ENCODE measurements at regions not wholly inside any gene's neighbourhood (a gene's known extent, or its start where the extent isn't known, plus 50 kb on each side); places are given as distances from the start of the nearest gene placed in this dataset.

GRCh38 chr10:57788117-57788516 lies 479.6 kb downstream of the IPMK start:
- DNase-seq (ENCODE audit: low read depth): no peak

GRCh38 chr10:57786850-57787750 lies 480.6 kb downstream of the IPMK start:
- DNase-seq (ENCODE audit: low read depth): no peak

- DNase-seq (ENCODE audit: low read depth): no peak
Measured at GRCh38 chr10:57786331-57786730, 481.4 kb downstream of the IPMK start.

GRCh38 chr10:57785546-57785945 lies 482.1 kb downstream of the IPMK start:
- DNase-seq (ENCODE audit: low read depth): no peak

- DNase-seq (ENCODE audit: low read depth): no peak
Measured at GRCh38 chr10:57785068-57785467, 482.6 kb downstream of the IPMK start.

GRCh38 chr10:57776688-57777432 lies 490.8 kb downstream of the IPMK start:
- DNase-seq (ENCODE audit: low read depth): no peak

GRCh38 chr10:57775250-57775649 lies 492.4 kb downstream of the IPMK start:
- no peak for DNase-seq (ENCODE audit: low read depth)

- no peak for DNase-seq (ENCODE audit: low read depth)
Measured at GRCh38 chr10:57769298-57769697, 498.4 kb downstream of the IPMK start.

GRCh38 chr10:57759777-57760176 lies 507.9 kb downstream of the IPMK start:
- no peak for DNase-seq (ENCODE audit: low read depth)

GRCh38 chr10:57754803-57755202 lies 512.9 kb downstream of the IPMK start:
- DNase-seq (ENCODE audit: low read depth): no peak

- no peak for DNase-seq (ENCODE audit: low read depth)
Measured at GRCh38 chr10:57743711-57744110, 524.0 kb downstream of the IPMK start.

- no peak for DNase-seq (ENCODE audit: low read depth)
Measured at GRCh38 chr10:57741751-57742150, 525.9 kb downstream of the IPMK start.

- no peak for DNase-seq (ENCODE audit: low read depth)
Measured at GRCh38 chr10:57723305-57723704, 544.4 kb downstream of the IPMK start.

GRCh38 chr10:57716884-57717283 lies 550.8 kb downstream of the IPMK start:
- no peak for DNase-seq (ENCODE audit: low read depth)

GRCh38 chr10:57715233-57715632 lies 552.5 kb downstream of the IPMK start:
- DNase-seq (ENCODE audit: low read depth): no peak

- DNase-seq (ENCODE audit: low read depth): no peak
Measured at GRCh38 chr10:57707300-57707658, 560.4 kb downstream of the IPMK start.

- DNase-seq (ENCODE audit: low read depth): no peak
Measured at GRCh38 chr10:57706576-57707299, 561.0 kb downstream of the IPMK start.

GRCh38 chr10:57706016-57706415 lies 561.7 kb downstream of the IPMK start:
- DNase-seq (ENCODE audit: low read depth): no peak

GRCh38 chr10:57699944-57700343 lies 567.8 kb downstream of the IPMK start:
- DNase-seq (ENCODE audit: low read depth): no peak

GRCh38 chr10:57696641-57697040 lies 571.1 kb downstream of the IPMK start:
- DNase-seq (ENCODE audit: low read depth): no peak

GRCh38 chr10:57694956-57695608 lies 572.6 kb downstream of the IPMK start:
- no peak for DNase-seq (ENCODE audit: low read depth)

Measured in stimulated activated CD8-positive, alpha-beta memory T cell treated with anti-CD3 and anti-CD28 coated beads, Interleukin-15, amount 100 ng/mL, for 1 hour (primary cell).